ENCODE measurements at regions not wholly inside any gene's neighbourhood (a gene's known extent, or its start where the extent isn't known, plus 50 kb on each side); places are given as distances from the start of the nearest gene placed in this dataset.

DNA sequence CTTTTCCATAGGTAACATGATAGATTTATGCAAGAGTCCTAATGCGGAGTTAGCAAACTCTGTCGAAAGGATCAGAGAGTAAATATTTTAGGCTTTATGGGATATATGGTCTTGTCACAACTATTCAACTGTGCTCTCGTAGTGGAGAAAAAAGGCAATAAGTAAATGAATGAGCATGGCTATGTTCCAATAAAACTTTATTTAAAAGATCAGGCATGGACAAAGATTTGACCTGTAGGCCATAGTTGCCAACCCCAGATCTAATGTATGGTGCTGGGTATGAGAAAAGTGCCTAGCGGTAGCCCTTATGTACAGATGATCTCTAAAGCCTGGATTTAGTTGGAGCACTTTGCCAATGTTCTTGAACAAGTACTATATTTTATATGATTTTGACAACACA, 498.8 kb upstream of the C1orf87 start:
- H3K27me3 Mint-ChIP-seq (ENCODE audit: low read depth): no peaks in the 10 kb centered on the region
- peaks cover 5% of the 10 kb centered on the region; the same call in 1 of the 2 replicates for H3K9me3 Mint-ChIP-seq
- TF ChIP-seq GRHL2 (CRISPR knock-in tag; IDR thresholded peaks at IDR 0.05; ENCODE audit: insufficient replicate concordance, severe bottlenecking) (no peak), JUN (CRISPR knock-in tag; IDR thresholded peaks at IDR 0.05) (no peak), ZNF396 (CRISPR knock-in tag; IDR thresholded peaks at IDR 0.05; ENCODE audit: borderline replicate concordance) (no peak), TP53 (CRISPR knock-in tag; IDR thresholded peaks at IDR 0.05) (no peak)
- TF ChIP-seq, protein P1, sequence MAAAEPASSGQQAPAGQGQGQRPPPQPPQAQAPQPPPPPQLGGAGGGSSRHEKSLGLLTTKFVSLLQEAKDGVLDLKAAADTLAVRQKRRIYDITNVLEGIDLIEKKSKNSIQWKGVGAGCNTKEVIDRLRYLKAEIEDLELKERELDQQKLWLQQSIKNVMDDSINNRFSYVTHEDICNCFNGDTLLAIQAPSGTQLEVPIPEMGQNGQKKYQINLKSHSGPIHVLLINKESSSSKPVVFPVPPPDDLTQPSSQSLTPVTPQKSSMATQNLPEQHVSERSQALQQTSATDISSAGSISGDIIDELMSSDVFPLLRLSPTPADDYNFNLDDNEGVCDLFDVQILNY (CRISPR knock-in tag; IDR thresholded peaks at IDR 0.05): no peak
- TF ChIP-seq, protein P2, sequence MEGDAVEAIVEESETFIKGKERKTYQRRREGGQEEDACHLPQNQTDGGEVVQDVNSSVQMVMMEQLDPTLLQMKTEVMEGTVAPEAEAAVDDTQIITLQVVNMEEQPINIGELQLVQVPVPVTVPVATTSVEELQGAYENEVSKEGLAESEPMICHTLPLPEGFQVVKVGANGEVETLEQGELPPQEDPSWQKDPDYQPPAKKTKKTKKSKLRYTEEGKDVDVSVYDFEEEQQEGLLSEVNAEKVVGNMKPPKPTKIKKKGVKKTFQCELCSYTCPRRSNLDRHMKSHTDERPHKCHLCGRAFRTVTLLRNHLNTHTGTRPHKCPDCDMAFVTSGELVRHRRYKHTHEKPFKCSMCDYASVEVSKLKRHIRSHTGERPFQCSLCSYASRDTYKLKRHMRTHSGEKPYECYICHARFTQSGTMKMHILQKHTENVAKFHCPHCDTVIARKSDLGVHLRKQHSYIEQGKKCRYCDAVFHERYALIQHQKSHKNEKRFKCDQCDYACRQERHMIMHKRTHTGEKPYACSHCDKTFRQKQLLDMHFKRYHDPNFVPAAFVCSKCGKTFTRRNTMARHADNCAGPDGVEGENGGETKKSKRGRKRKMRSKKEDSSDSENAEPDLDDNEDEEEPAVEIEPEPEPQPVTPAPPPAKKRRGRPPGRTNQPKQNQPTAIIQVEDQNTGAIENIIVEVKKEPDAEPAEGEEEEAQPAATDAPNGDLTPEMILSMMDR (IDR thresholded peaks at IDR 0.05): no peak
- TF ChIP-seq, protein P3, sequence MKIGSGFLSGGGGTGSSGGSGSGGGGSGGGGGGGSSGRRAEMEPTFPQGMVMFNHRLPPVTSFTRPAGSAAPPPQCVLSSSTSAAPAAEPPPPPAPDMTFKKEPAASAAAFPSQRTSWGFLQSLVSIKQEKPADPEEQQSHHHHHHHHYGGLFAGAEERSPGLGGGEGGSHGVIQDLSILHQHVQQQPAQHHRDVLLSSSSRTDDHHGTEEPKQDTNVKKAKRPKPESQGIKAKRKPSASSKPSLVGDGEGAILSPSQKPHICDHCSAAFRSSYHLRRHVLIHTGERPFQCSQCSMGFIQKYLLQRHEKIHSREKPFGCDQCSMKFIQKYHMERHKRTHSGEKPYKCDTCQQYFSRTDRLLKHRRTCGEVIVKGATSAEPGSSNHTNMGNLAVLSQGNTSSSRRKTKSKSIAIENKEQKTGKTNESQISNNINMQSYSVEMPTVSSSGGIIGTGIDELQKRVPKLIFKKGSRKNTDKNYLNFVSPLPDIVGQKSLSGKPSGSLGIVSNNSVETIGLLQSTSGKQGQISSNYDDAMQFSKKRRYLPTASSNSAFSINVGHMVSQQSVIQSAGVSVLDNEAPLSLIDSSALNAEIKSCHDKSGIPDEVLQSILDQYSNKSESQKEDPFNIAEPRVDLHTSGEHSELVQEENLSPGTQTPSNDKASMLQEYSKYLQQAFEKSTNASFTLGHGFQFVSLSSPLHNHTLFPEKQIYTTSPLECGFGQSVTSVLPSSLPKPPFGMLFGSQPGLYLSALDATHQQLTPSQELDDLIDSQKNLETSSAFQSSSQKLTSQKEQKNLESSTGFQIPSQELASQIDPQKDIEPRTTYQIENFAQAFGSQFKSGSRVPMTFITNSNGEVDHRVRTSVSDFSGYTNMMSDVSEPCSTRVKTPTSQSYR (CRISPR knock-in tag; IDR thresholded peaks at IDR 0.05): no peak
- H3K27ac Mint-ChIP-seq: no peak overlapping the region
- no peaks in the 10 kb centered on the region for H3K36me3 Mint-ChIP-seq
- POLR2A ChIA-PET: no interaction called here
- no peak overlapping the region for H3K4me3 Mint-ChIP-seq
- DNase-seq (ENCODE audit: low spot score) (no peak), ATAC-seq (no peak)
- peaks cover 27% of the 10 kb centered on the region for H3K4me1 Mint-ChIP-seq
- CTCF ChIA-PET: no interaction called here

DNA sequence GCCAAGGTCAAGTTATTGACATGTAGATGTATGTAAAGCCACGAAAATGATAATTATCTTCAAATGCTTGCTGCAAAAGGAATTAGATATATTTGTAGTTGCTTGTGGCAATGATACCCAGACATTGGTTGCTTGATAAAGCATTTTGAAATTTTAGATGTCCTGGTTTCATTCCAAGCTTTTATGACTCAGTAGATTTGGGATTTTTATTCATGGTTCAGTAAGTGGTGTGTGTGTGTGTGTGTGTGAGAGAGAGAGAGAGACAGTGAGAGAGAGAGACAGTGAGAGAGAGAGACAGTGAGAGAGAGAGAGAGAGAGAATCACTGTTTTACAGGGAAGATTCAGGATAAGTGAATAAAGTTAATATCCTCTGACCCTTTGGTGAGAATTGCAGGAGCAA, 498.2 kb upstream of the C1orf87 start:
- ChIA-PET POLR2A (no interaction called here), CTCF (no interaction called here)
- ATAC-seq: no peak

More for the DNA sequence above, 498.2 kb upstream of the C1orf87 start:
- peaks cover 5% of the 10 kb centered on the region; the same call in 1 of the 2 replicates for H3K9me3 Mint-ChIP-seq
- H3K4me1 Mint-ChIP-seq: peaks cover 27% of the 10 kb centered on the region
- H3K36me3 Mint-ChIP-seq: no peaks in the 10 kb centered on the region
- DNase-seq (ENCODE audit: low spot score): no peak
- no peak overlapping the region for H3K27ac Mint-ChIP-seq
- no peaks in the 10 kb centered on the region for H3K27me3 Mint-ChIP-seq (ENCODE audit: low read depth)
- TF ChIP-seq, protein P4, sequence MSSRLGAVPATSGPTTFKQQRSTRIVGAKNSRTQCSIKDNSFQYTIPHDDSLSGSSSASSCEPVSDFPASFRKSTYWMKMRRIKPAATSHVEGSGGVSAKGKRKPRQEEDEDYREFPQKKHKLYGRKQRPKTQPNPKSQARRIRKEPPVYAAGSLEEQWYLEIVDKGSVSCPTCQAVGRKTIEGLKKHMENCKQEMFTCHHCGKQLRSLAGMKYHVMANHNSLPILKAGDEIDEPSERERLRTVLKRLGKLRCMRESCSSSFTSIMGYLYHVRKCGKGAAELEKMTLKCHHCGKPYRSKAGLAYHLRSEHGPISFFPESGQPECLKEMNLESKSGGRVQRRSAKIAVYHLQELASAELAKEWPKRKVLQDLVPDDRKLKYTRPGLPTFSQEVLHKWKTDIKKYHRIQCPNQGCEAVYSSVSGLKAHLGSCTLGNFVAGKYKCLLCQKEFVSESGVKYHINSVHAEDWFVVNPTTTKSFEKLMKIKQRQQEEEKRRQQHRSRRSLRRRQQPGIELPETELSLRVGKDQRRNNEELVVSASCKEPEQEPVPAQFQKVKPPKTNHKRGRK (CRISPR knock-in tag; IDR thresholded peaks at IDR 0.05; ENCODE audit: borderline replicate concordance): no peak
- no peak for TF ChIP-seq NR1H2 (CRISPR knock-in tag; IDR thresholded peaks at IDR 0.05)
- TF ChIP-seq, protein P5, sequence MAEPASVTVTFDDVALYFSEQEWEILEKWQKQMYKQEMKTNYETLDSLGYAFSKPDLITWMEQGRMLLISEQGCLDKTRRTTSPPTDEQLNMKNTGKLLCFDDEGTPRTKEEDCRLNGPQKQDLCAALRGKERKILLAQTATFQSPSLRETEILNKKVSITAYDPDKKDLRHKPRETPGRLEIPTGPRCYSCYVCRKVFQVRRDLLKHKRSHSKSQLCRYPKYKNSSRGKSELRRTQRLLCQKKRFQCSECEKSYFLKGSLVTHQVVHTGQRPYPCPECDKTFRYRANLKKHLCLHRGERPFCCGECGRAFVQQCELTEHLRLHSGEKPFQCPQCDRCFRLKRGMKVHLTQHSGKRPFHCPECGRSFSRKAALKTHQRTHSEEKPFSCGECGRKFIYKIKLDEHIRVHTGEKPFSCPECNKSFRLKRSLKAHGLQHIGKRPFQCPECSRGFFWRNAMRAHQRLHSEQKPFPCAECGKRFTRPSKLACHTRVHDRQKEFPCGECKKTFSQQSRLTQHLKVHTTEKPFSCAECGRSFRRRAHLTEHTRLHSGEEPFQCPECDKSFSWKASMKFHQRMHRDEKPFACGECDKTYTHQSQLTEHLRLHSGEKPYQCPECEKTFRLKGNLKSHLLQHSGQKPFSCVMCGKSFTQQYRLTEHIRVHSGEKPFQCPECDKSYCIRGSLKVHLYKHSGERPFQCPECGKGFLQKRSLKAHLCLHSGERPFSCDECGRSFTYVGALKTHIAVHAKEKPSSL (CRISPR knock-in tag; conservative IDR thresholded peaks at IDR 0.05): no peak
- TF ChIP-seq, protein P6, sequence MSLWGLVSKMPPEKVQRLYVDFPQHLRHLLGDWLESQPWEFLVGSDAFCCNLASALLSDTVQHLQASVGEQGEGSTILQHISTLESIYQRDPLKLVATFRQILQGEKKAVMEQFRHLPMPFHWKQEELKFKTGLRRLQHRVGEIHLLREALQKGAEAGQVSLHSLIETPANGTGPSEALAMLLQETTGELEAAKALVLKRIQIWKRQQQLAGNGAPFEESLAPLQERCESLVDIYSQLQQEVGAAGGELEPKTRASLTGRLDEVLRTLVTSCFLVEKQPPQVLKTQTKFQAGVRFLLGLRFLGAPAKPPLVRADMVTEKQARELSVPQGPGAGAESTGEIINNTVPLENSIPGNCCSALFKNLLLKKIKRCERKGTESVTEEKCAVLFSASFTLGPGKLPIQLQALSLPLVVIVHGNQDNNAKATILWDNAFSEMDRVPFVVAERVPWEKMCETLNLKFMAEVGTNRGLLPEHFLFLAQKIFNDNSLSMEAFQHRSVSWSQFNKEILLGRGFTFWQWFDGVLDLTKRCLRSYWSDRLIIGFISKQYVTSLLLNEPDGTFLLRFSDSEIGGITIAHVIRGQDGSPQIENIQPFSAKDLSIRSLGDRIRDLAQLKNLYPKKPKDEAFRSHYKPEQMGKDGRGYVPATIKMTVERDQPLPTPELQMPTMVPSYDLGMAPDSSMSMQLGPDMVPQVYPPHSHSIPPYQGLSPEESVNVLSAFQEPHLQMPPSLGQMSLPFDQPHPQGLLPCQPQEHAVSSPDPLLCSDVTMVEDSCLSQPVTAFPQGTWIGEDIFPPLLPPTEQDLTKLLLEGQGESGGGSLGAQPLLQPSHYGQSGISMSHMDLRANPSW (CRISPR knock-in tag; conservative IDR thresholded peaks at IDR 0.05; ENCODE audit: low read depth): no peak
- no peak for TF ChIP-seq ZBTB21 (CRISPR knock-in tag; IDR thresholded peaks at IDR 0.05; ENCODE audit: borderline replicate concordance)
- TF ChIP-seq, protein P7, sequence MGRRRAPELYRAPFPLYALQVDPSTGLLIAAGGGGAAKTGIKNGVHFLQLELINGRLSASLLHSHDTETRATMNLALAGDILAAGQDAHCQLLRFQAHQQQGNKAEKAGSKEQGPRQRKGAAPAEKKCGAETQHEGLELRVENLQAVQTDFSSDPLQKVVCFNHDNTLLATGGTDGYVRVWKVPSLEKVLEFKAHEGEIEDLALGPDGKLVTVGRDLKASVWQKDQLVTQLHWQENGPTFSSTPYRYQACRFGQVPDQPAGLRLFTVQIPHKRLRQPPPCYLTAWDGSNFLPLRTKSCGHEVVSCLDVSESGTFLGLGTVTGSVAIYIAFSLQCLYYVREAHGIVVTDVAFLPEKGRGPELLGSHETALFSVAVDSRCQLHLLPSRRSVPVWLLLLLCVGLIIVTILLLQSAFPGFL (CRISPR knock-in tag; IDR thresholded peaks at IDR 0.05; ENCODE audit: borderline replicate concordance): no peak
- TF ChIP-seq TEAD4 (CRISPR knock-in tag; IDR thresholded peaks at IDR 0.05): no peak
- TF ChIP-seq ZNF263 (CRISPR knock-in tag; IDR thresholded peaks at IDR 0.05; ENCODE audit: low read depth): no peak
- no peak overlapping the region for H3K4me3 Mint-ChIP-seq
